Upper lobe of left lung (tissue), 6 donors: ENCODE measurements at regions not wholly inside any gene's neighbourhood (a gene's known extent, or its start where the extent isn't known, plus 50 kb on each side); places are given as distances from the start of the nearest gene placed in this dataset.

Experiments
- ATAC-seq, 2 donors: fragments of 200-7000 bp; cut with Tn5 transposase; one replicate each; pipeline ENCODE4 v1.9.1; 2022; ENCODE audit warnings: mild to moderate bottlenecking in 2 of 2, moderate library complexity in 2 of 2; ENCODE audit not compliant: low FRiP score in 2 of 2
- DNase-seq, 2 donors: peaks; one replicate each; pipeline ENCODE4 v3.0.0-alpha.2; 2019 to 2020
- H3K27ac ChIP-seq, 4 donors: fragments of 200-600 bp; sonication (generic); one replicate each; pipeline ENCODE4 v1.5.1; 2016 to 2019
- H3K27me3 ChIP-seq, 4 donors: fragments of 200-600 bp; sonication (generic); one replicate each; pipeline ENCODE4 v1.5.1; 2017 to 2019
- H3K36me3 ChIP-seq, 4 donors: fragments of 200-600 bp; sonication (generic); one replicate each; pipeline ENCODE4 v1.5.1; 2016 to 2019
- H3K4me1 ChIP-seq, 4 donors: fragments of 200-600 bp; sonication (generic); one replicate each; pipeline ENCODE4 v1.5.1; 2018 to 2019
- H3K4me3 ChIP-seq, 4 donors: fragments of 200-600 bp; sonication (generic); one replicate each; pipeline ENCODE4 v1.5.1; 2017 to 2019; ENCODE audit warnings: mild to moderate bottlenecking in 2 of 4, moderate library complexity in 1 of 4
- H3K9me3 ChIP-seq, 4 donors: fragments of 200-600 bp; sonication (generic); one replicate each; pipeline ENCODE4 v1.5.1; 2018 to 2019
- EP300 ChIP-seq, 4 donors: sonication (generic); formaldehyde crosslinking; IDR thresholded peaks; one replicate each; pipeline ENCODE4 v1.5.1; 2017; ENCODE audit warnings: antibody characterized with exemption in 4 of 4, control low read depth in 2 of 4
- POLR2A ChIP-seq, 4 donors: fragments of 450-650 bp; IDR thresholded peaks; one replicate each; pipeline ENCODE4 v1.5.1; 2016 to 2017; ENCODE audit warnings: antibody characterized with exemption in 4 of 4, mild to moderate bottlenecking in 2 of 4
- POLR2AphosphoS5 ChIP-seq, 2 donors: sonication (generic); formaldehyde crosslinking; IDR thresholded peaks; one replicate each; pipeline ENCODE4 v1.5.1; 2017; ENCODE audit warnings: antibody characterized with exemption in 2 of 2
- WGBS, 2 donors: methylation state at CpG; one replicate each; pipeline ENCODE4 v1.1.5; 2017 to 2018; 5-methylcytosine and 5-hydroxymethylcytosine counted together
- TF ChIP-seq, protein P1 (sequence below), 6 experiments: fragments of 450-650 bp in 4 of 6; fragments of 200-600 bp in 2 of 6; sonication (generic) in 2 of 6; IDR thresholded peaks; one replicate each; pipeline ENCODE4 v1.5.1; 2016 to 2019; ENCODE audit warnings: antibody characterized with exemption in 6 of 6
- donor health status: DM: no; HTN: no; CAD: no; lungs with moderate emphysema.
- donor health status: DM: no; HTN: yes; CAD: no; lungs with severe emphysema.

DNA sequence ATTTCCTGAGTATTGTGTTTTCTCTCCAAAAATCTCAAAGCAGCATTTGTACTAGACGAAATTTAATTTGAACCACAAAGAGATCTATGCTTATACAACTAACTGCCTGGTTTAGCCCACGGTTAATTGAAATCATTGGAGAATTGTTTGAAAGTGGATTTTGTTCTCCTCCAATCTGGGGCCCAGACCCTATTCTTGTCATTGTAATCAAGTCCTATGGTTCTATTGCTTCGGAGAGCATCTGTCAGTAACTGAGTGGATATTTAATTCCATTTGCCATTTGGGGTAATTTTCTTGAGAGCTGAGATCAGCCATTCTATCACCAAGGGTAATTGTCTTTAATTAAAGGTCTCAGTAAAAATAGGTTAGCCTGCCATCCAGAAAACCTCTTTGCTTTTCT is 117.0 kb upstream of the KCNG1 start:
- Histone ChIP-seq H3K9me3 (no peaks in the 10 kb centered on the region), H3K4me3 (no peak overlapping the region), H3K27me3 (no peaks in the 10 kb centered on the region), H3K4me1 (no peaks in the 10 kb centered on the region), H3K27ac (no peak overlapping the region), H3K36me3 (no peaks in the 10 kb centered on the region)
- WGBS, 2 donors: 80 to 92% methylated on average over 3 of the region's 3 CpGs
- DNase-seq: no peak
- TF ChIP-seq POLR2A (IDR thresholded peaks at IDR 0.05) (no peak), POLR2AphosphoS5 (IDR thresholded peaks at IDR 0.05) (no peak), EP300 (IDR thresholded peaks at IDR 0.05) (no peak)
- TF ChIP-seq, protein P1, sequence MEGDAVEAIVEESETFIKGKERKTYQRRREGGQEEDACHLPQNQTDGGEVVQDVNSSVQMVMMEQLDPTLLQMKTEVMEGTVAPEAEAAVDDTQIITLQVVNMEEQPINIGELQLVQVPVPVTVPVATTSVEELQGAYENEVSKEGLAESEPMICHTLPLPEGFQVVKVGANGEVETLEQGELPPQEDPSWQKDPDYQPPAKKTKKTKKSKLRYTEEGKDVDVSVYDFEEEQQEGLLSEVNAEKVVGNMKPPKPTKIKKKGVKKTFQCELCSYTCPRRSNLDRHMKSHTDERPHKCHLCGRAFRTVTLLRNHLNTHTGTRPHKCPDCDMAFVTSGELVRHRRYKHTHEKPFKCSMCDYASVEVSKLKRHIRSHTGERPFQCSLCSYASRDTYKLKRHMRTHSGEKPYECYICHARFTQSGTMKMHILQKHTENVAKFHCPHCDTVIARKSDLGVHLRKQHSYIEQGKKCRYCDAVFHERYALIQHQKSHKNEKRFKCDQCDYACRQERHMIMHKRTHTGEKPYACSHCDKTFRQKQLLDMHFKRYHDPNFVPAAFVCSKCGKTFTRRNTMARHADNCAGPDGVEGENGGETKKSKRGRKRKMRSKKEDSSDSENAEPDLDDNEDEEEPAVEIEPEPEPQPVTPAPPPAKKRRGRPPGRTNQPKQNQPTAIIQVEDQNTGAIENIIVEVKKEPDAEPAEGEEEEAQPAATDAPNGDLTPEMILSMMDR (IDR thresholded peaks at IDR 0.05): no peak
- no peak for ATAC-seq

- DNase-seq (no peak), ATAC-seq (no peak)
- Histone ChIP-seq H3K27me3 (no peaks in the 10 kb centered on the region), H3K4me1 (no peaks in the 10 kb centered on the region), H3K4me3 (no peak overlapping the region), H3K36me3 (no peaks in the 10 kb centered on the region), H3K27ac (no peak overlapping the region), H3K9me3 (no peaks in the 10 kb centered on the region)
- TF ChIP-seq POLR2AphosphoS5 (IDR thresholded peaks at IDR 0.05): no peak
- TF ChIP-seq POLR2A (IDR thresholded peaks at IDR 0.05): no peak
- TF ChIP-seq, protein P1 (IDR thresholded peaks at IDR 0.05): no peak
- TF ChIP-seq EP300 (IDR thresholded peaks at IDR 0.05): no peak
- WGBS, 2 donors: 77 to 88% methylated on average over 4 of the region's 4 CpGs
These were observed 115.7 kb upstream of the KCNG1 start for GRCh38 chr20:51138576-51138975.

DNA sequence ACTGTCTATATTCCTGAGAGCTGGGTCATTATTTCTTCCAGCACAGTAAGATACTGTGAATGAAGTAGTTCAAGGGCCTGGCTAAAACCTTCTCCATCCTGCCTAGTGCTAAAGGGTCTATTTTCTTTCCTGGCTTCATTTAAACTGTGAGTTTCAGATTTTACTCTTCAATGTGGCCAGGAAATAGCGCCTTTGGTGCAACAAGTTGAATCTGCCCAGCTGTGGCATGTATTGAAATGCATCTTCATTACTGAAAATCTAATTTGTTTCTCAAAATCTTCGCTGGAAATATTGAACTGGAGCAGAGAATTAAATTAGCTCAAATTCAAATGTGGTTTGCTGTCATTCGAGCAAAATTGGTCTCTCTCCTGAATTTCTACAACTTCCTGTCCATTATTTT is 114.6 kb upstream of the KCNG1 start:
- Histone ChIP-seq H3K27me3 (no peaks in the 10 kb centered on the region), H3K4me1 (no peaks in the 10 kb centered on the region), H3K4me3 (no peak overlapping the region), H3K36me3 (no peaks in the 10 kb centered on the region), H3K27ac (no peak overlapping the region), H3K9me3 (no peaks in the 10 kb centered on the region)
- DNase-seq (no peak), ATAC-seq (no peak)
- WGBS, 2 donors: 81 to 85% methylated on average over 3 of the region's 3 CpGs
- no peak for TF ChIP-seq EP300 (IDR thresholded peaks at IDR 0.05)
- TF ChIP-seq POLR2A (IDR thresholded peaks at IDR 0.05): no peak
- TF ChIP-seq, protein P1 (IDR thresholded peaks at IDR 0.05): no peak
- no peak for TF ChIP-seq POLR2AphosphoS5 (IDR thresholded peaks at IDR 0.05)

DNA sequence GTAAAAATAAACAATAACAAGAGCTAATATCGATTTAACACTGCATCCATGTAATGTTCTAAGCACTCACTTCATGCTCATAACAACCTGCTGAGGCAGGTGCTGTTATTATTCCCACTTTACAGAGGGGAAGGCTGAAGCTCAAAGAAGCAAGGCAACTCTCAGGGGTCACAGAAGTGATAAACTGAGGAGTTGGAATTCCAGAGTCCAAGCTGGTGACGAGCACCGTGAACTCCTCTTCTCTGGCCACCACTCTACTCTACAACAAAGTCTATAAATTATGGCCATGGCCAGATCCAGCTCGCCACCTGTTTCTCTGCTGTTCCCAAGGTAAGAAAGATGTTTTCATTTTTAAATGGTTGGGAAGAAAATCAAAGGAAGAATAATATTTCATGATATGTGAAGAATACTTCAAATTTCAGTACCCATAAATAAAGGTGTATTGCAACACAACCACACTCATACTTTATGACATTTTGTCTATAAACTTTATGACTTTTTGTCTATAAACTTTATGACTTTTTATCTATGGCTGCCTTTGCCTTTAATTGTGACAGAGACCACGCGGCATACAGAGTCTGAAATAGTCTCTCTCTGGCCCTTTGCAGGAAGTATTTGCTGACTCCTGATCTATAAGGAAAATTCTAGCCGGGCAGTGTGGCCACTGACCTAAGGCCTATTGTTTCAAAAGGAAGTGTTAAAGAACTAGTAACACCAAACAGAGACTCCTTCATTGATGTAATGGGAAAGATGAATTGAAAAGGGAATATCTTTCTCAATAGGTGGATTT is 113.2 kb upstream of the KCNG1 start:
- Histone ChIP-seq H3K4me3 (no peak overlapping the region), H3K4me1 (no peaks in the 10 kb centered on the region), H3K36me3 (no peaks in the 10 kb centered on the region), H3K27ac (no peak overlapping the region), H3K9me3 (no peaks in the 10 kb centered on the region), H3K27me3 (no peaks in the 10 kb centered on the region)
- WGBS, 2 donors: 69 to 72% methylated on average over 7 of the region's 7 CpGs
- no peak for TF ChIP-seq EP300 (IDR thresholded peaks at IDR 0.05)
- no peak for TF ChIP-seq POLR2AphosphoS5 (IDR thresholded peaks at IDR 0.05)
- TF ChIP-seq POLR2A (IDR thresholded peaks at IDR 0.05): no peak
- DNase-seq (no peak), ATAC-seq (no peak)

DNA sequence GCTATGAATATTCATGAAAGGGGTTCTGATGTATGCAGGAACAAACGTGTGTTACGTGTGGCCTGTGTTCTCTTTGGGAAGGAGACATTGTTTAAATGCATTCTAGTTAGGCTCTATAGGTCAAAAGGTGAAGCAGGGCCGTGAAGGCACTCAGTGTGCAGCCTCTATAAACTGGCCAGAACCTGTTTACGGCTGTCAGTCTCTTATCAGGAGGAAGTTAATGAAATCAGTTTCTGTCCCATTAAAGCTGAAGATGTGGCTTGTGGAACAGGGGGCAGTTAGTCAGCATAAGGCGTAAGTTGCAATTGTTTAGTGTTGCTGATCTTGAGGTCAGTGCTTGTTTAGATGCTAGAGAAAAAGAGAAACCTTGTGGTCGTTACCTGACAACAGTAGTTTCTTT is 111.5 kb upstream of the KCNG1 start:
- Histone ChIP-seq H3K4me3 (no peak overlapping the region), H3K9me3 (no peaks in the 10 kb centered on the region), H3K27me3 (no peaks in the 10 kb centered on the region), H3K27ac (no peak overlapping the region), H3K4me1 (no peaks in the 10 kb centered on the region), H3K36me3 (no peaks in the 10 kb centered on the region)
- ATAC-seq: no peak
- 73 to 74% methylated on average over 6 of the region's 6 CpGs for WGBS, 2 donors
- DNase-seq: no peak
- TF ChIP-seq POLR2AphosphoS5 (IDR thresholded peaks at IDR 0.05): no peak
- TF ChIP-seq, protein P1 (IDR thresholded peaks at IDR 0.05): no peak
- no peak for TF ChIP-seq POLR2A (IDR thresholded peaks at IDR 0.05)
- TF ChIP-seq EP300 (IDR thresholded peaks at IDR 0.05): no peak
